GM10248 (cell line): ENCODE measurements at regions not wholly inside any gene's neighbourhood (a gene's known extent, or its start where the extent isn't known, plus 50 kb on each side); places are given as distances from the start of the nearest gene placed in this dataset.

ENCODE experiments used
- CTCF ChIA-PET: fragments of 300-600 bp; sonication (Branson Sonifier 250); formaldehyde crosslinking; extraction: SDS; loops from one replicate; lab custom pipeline; 2021; ENCODE audit warnings: antibody characterized with exemption; lab: Yijun Ruan, JAX
- POLR2A ChIA-PET: fragments of 350-650 bp; sonication (Branson Sonifier 250); formaldehyde crosslinking; extraction: SDS; loops from one replicate; lab custom pipeline; 2020; ENCODE audit warnings: antibody characterized with exemption; lab: Yijun Ruan, JAX
- DNase-seq: peaks from one replicate; pipeline ENCODE4 v3.0.0; 2012; ENCODE audit errors: extremely low spot score
- TF ChIP-seq, protein P1 (sequence below): IDR thresholded peaks from 2 replicates; pipeline ENCODE4 v1.5.1; 2012; ENCODE audit warnings: mild to moderate bottlenecking, low read depth; ENCODE audit errors: extremely low read depth, missing control alignments, control extremely low read depth

- POLR2A ChIA-PET = no interaction called here
These were observed 419.9 kb upstream of the NWD2 start for GRCh38 chr4:36824682-36825081.

GRCh38 chr4:36835246-36835645, 409.3 kb upstream of the NWD2 start:
- POLR2A ChIA-PET = no interaction called here
- CTCF ChIA-PET = no interaction called here
- TF ChIP-seq, protein P1, sequence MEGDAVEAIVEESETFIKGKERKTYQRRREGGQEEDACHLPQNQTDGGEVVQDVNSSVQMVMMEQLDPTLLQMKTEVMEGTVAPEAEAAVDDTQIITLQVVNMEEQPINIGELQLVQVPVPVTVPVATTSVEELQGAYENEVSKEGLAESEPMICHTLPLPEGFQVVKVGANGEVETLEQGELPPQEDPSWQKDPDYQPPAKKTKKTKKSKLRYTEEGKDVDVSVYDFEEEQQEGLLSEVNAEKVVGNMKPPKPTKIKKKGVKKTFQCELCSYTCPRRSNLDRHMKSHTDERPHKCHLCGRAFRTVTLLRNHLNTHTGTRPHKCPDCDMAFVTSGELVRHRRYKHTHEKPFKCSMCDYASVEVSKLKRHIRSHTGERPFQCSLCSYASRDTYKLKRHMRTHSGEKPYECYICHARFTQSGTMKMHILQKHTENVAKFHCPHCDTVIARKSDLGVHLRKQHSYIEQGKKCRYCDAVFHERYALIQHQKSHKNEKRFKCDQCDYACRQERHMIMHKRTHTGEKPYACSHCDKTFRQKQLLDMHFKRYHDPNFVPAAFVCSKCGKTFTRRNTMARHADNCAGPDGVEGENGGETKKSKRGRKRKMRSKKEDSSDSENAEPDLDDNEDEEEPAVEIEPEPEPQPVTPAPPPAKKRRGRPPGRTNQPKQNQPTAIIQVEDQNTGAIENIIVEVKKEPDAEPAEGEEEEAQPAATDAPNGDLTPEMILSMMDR = no peak
- DNase-seq = no peak

More at GRCh38 chr4:36824682-36825081, 419.9 kb upstream of the NWD2 start:
- TF ChIP-seq, protein P1 = no peak
- CTCF ChIA-PET = interaction anchor here (1.4 kb wide), 1 partner anchor 9 kb away, joined by 3 read pairs; no protein-coding TSS in a partner anchor
- DNase-seq = no peak

DNA sequence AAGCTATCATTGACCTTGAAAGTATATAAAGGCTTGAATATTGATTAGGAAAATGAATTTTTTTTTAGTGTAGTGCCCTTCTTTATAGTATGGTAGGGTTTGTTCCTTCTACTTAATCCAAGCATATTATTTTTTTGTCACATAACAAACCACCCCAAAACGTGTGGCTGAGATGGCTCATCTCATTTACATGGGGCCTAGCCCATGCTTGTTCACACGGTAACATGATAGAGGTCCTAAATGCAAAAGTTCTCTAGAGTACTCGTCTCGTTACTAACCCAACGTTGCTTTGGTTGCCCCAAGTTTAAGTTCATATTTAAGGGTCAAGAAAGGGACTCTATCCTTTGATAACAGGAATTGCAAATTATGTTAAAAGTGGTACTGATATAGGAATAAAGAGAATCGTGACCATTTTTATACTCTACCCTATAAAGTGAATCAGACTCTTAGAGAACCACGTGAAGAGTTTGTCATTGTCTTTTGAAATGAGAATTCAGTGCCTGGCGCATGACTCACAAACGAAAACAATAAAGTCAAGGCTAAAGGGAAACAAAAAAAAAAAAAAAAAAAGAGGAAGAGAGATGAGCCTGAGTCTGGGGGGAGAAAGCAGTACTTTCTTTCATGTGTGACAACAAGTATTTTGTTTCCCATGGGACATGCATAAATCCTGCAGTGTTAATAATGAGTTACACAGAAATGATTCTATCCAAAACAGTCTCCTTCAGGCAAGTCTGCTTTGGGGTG, 402.8 kb upstream of the NWD2 start:
- TF ChIP-seq, protein P1 = no peak
- peak; percentile 17 for DNase-seq
- POLR2A ChIA-PET = no interaction called here
- CTCF ChIA-PET = no interaction called here

- ChIA-PET POLR2A (no interaction called here), CTCF (no interaction called here)
- TF ChIP-seq, protein P1 = no peak
- DNase-seq = no peak
These were observed 400.1 kb upstream of the NWD2 start for GRCh38 chr4:36844448-36844847.

GRCh38 chr4:36852856-36853255, 391.7 kb upstream of the NWD2 start:
- DNase-seq = no peak
- POLR2A ChIA-PET = no interaction called here
- TF ChIP-seq, protein P1 = no peak
- CTCF ChIA-PET = interaction anchor here (2.3 kb wide), 1 partner anchor 19 kb away, joined by 5 read pairs; no protein-coding TSS in a partner anchor

GRCh38 chr4:36854554-36854953, 390.0 kb upstream of the NWD2 start:
- POLR2A ChIA-PET = no interaction called here
- TF ChIP-seq, protein P1 = no peak
- CTCF ChIA-PET = interaction anchor here (1.3 to 2.3 kb wide), 2 partner anchors 21 to 69 kb away, joined by 3 to 5 read pairs; no protein-coding TSS in a partner anchor

More at GRCh38 chr4:36854554-36854953, 390.0 kb upstream of the NWD2 start:
- peak; percentile 13 for DNase-seq
